ENCODE measurements at regions not wholly inside any gene's neighbourhood (a gene's known extent, or its start where the extent isn't known, plus 50 kb on each side); places are given as distances from the start of the nearest gene placed in this dataset.
"Not testable (repeated sequence)": the region's sequence is repeated elsewhere in the genome, so short reads cannot be mapped to it uniquely, and the experiment has no call there.

- DNase-seq, result no peak
- TF ChIP-seq GATA1 (IDR thresholded peaks at IDR 0.05; ENCODE audit: low read depth, low read length) (no peak), POLR2A (IDR thresholded peaks at IDR 0.05; ENCODE audit: low read length) (no peak)
These were observed 1386.5 kb downstream of the RPIA start for GRCh38 chr2:90077948-90078347.

- no peak for TF ChIP-seq GATA1 (IDR thresholded peaks at IDR 0.05; ENCODE audit: low read depth, low read length)
- TF ChIP-seq POLR2A (IDR thresholded peaks at IDR 0.05; ENCODE audit: low read length), result no peak
These were observed 1387.9 kb downstream of the RPIA start for GRCh38 chr2:90079374-90079773.

GRCh38 chr2:90087792-90088191 is 1396.3 kb downstream of the RPIA start:
- DNase-seq, result not testable (repeated sequence)

More at GRCh38 chr2:90079374-90079773, 1387.9 kb downstream of the RPIA start:
- DNase-seq, result no peak

- not testable (repeated sequence) for DNase-seq
These were observed 1402.2 kb downstream of the RPIA start for GRCh38 chr2:90093571-90094270.

- not testable (repeated sequence) for DNase-seq
These were observed 1406.1 kb downstream of the RPIA start for GRCh38 chr2:90097617-90098016.

- DNase-seq, result not testable (repeated sequence)
These were observed 1413.7 kb downstream of the RPIA start for GRCh38 chr2:90105142-90105541.

GRCh38 chr2:90123409-90123808 is 1431.9 kb downstream of the RPIA start:
- DNase-seq, result not testable (repeated sequence)

- DNase-seq, result not testable (repeated sequence)
These were observed 1447.6 kb downstream of the RPIA start for GRCh38 chr2:90139046-90139445.

GRCh38 chr2:90141558-90141957 is 1450.1 kb downstream of the RPIA start:
- DNase-seq, result not testable (repeated sequence)

- not testable (repeated sequence) for DNase-seq
These were observed 1460.3 kb downstream of the RPIA start for GRCh38 chr2:90151805-90152204.

- not testable (repeated sequence) for DNase-seq
These were observed 1479.5 kb downstream of the RPIA start for GRCh38 chr2:90170978-90171377.

GRCh38 chr2:90173081-90173480 is 1481.6 kb downstream of the RPIA start:
- not testable (repeated sequence) for DNase-seq

- DNase-seq, result not testable (repeated sequence)
These were observed 1488.1 kb downstream of the RPIA start for GRCh38 chr2:90179591-90179990.

GRCh38 chr2:90207454-90208058 is 1516.1 kb downstream of the RPIA start:
- TF ChIP-seq POLR2A (IDR thresholded peaks at IDR 0.05; ENCODE audit: low read length), result no peak
- no peak for TF ChIP-seq GATA1 (IDR thresholded peaks at IDR 0.05; ENCODE audit: low read depth, low read length)
- peak; percentile 7 to 29 for DNase-seq

GRCh38 chr2:90209009-90209408 is 1517.5 kb downstream of the RPIA start:
- TF ChIP-seq POLR2A (IDR thresholded peaks at IDR 0.05; ENCODE audit: low read length) (no peak), GATA1 (IDR thresholded peaks at IDR 0.05; ENCODE audit: low read depth, low read length) (no peak)
- DNase-seq, result no peak

- no peak for DNase-seq
- TF ChIP-seq POLR2A (IDR thresholded peaks at IDR 0.05; ENCODE audit: low read length) (no peak), GATA1 (IDR thresholded peaks at IDR 0.05; ENCODE audit: low read depth, low read length) (no peak)
These were observed 1518.3 kb downstream of the RPIA start for GRCh38 chr2:90209806-90210205.

- DNase-seq, result not testable (repeated sequence)
These were observed 1524.4 kb downstream of the RPIA start for GRCh38 chr2:90215880-90216279.

GRCh38 chr2:90216801-90217200 is 1525.3 kb downstream of the RPIA start:
- DNase-seq, result not testable (repeated sequence)

- DNase-seq, result not testable (repeated sequence)
These were observed 1527.1 kb downstream of the RPIA start for GRCh38 chr2:90218534-90218933.

- DNase-seq, result not testable (repeated sequence)
These were observed 1529.3 kb downstream of the RPIA start for GRCh38 chr2:90220623-90221299.
